Neural progenitor cell (in vitro differentiated cells): ENCODE measurements at regions not wholly inside any gene's neighbourhood (a gene's known extent, or its start where the extent isn't known, plus 50 kb on each side); places are given as distances from the start of the nearest gene placed in this dataset.

Experiments used
- DNase-seq: peaks from one replicate; pipeline ENCODE4 v3.0.0-alpha.2; 2016; ENCODE audit warnings: low spot score
- H2AFZ ChIP-seq: fragments of 200-600 bp; sonication (generic); replicated peaks from 2 replicates; pipeline ENCODE4 v1.6.1; 2016; ENCODE audit warnings: antibody characterized with exemption
- H3F3A ChIP-seq: fragments of 200-600 bp; sonication (generic); 2 replicates; pipeline ENCODE4 v1.6.1; 2016; ENCODE audit warnings: antibody characterized with exemption, low read depth
- H3K27ac ChIP-seq: fragments of 200-600 bp; sonication (generic); 2 replicates; pipeline ENCODE4 v1.5.1; 2016; ENCODE audit warnings: mild to moderate bottlenecking
- H3K27me3 ChIP-seq: fragments of 200-600 bp; sonication (generic); 2 replicates; pipeline ENCODE4 v1.6.1; 2016; ENCODE audit warnings: mild to moderate bottlenecking, moderate library complexity
- H3K36me3 ChIP-seq: fragments of 200-600 bp; sonication (generic); 2 replicates; pipeline ENCODE4 v1.5.1; 2016
- H3K4me1 ChIP-seq: fragments of 200-600 bp; sonication (generic); 2 replicates; pipeline ENCODE4 v1.6.1; 2016; ENCODE audit warnings: mixed run types
- H3K4me2 ChIP-seq: fragments of 200-600 bp; sonication (generic); 2 replicates; pipeline ENCODE4 v1.6.1; 2016
- H3K4me3 ChIP-seq: fragments of 200-600 bp; sonication (generic); 2 replicates; pipeline ENCODE4 v1.5.1; 2016
- H3K79me2 ChIP-seq: fragments of 200-600 bp; sonication (generic); 2 replicates; pipeline ENCODE4 v1.6.1; 2016; ENCODE audit warnings: low read depth
- H3K9ac ChIP-seq: fragments of 200-600 bp; sonication (generic); 2 replicates; pipeline ENCODE4 v1.6.1; 2016
- H3K9me3 ChIP-seq: fragments of 200-600 bp; sonication (generic); 2 replicates; pipeline ENCODE4 v1.5.1; 2016; ENCODE audit warnings: low read depth
- H4K20me1 ChIP-seq: fragments of 200-600 bp; sonication (generic); 2 replicates; pipeline ENCODE4 v1.6.1; 2016; ENCODE audit warnings: low read depth
- H3K27ac Mint-ChIP-seq: 3 replicates; pipeline ENCODE4 v1.8.0; 2021; ENCODE audit warnings: mixed read lengths
- H3K27me3 Mint-ChIP-seq: 2 replicates; pipeline ENCODE4 v1.8.0; 2022; ENCODE audit warnings: low read depth, mild to moderate bottlenecking, inconsistent platforms, moderate library complexity, mixed read lengths; ENCODE audit not compliant: insufficient read depth
- H3K36me3 Mint-ChIP-seq: 3 replicates; pipeline ENCODE4 v1.8.0; 2021; ENCODE audit warnings: mixed read lengths
- H3K4me1 Mint-ChIP-seq: 3 replicates; pipeline ENCODE4 v1.8.0; 2021; ENCODE audit warnings: mixed read lengths
- H3K4me3 Mint-ChIP-seq: 3 replicates; pipeline ENCODE4 v1.8.0; 2021; ENCODE audit warnings: mild to moderate bottlenecking, moderate library complexity, mixed read lengths
- H3K9me3 Mint-ChIP-seq: 3 replicates; pipeline ENCODE4 v1.8.0; 2020; ENCODE audit warnings: mixed read lengths
- CTCF ChIP-seq: fragments of 200-600 bp; sonication (generic); IDR thresholded peaks from 2 replicates; pipeline ENCODE4 v1.5.1; 2017; ENCODE audit warnings: antibody characterized with exemption, mild to moderate bottlenecking
- EZH2 ChIP-seq: fragments of 200-600 bp; sonication (generic); IDR thresholded peaks from 2 replicates; pipeline ENCODE4 v1.6.1; 2017; ENCODE audit warnings: antibody characterized with exemption, mild to moderate bottlenecking, moderate library complexity
- EZH2phosphoT487 ChIP-seq: fragments of 200-600 bp; sonication (generic); IDR thresholded peaks from 2 replicates; pipeline ENCODE4 v1.6.1; 2017; ENCODE audit warnings: antibody characterized with exemption

GRCh38 chr4:148914734-148915133 is 472.5 kb upstream of the NR3C2 start:
- no peaks in the 10 kb centered on the region for H3K9me3 ChIP-seq
- H3F3A ChIP-seq, result no peaks in the 10 kb centered on the region
- H3K4me3 Mint-ChIP-seq, result no peak overlapping the region
- H3K36me3 Mint-ChIP-seq, result no peaks in the 10 kb centered on the region
- no peaks in the 10 kb centered on the region for H4K20me1 ChIP-seq
- H3K9me3 Mint-ChIP-seq, result no peaks in the 10 kb centered on the region
- H3K27ac Mint-ChIP-seq, result no peak overlapping the region
- DNase-seq, result no peak
- H3K4me2 ChIP-seq, result no peak overlapping the region
- H2AFZ ChIP-seq, result no peak overlapping the region
- no peak overlapping the region for H3K9ac ChIP-seq
- TF ChIP-seq CTCF (no peak), EZH2 (no peak), EZH2phosphoT487 (no peak)
- H3K4me3 ChIP-seq, result no peak overlapping the region
- H3K36me3 ChIP-seq, result no peaks in the 10 kb centered on the region
- H3K27me3 Mint-ChIP-seq, result peaks cover 2% of the 10 kb centered on the region
- no peaks in the 10 kb centered on the region for H3K4me1 Mint-ChIP-seq
- no peak overlapping the region for H3K27ac ChIP-seq
- no peaks in the 10 kb centered on the region for H3K4me1 ChIP-seq
- no peaks in the 10 kb centered on the region for H3K79me2 ChIP-seq
- no peaks in the 10 kb centered on the region for H3K27me3 ChIP-seq

GRCh38 chr4:148914301-148914700 is 472.1 kb upstream of the NR3C2 start:
- Mint-ChIP-seq H3K4me1 (no peaks in the 10 kb centered on the region), H3K9me3 (no peaks in the 10 kb centered on the region), H3K4me3 (no peak overlapping the region), H3K36me3 (no peaks in the 10 kb centered on the region), H3K27me3 (peaks cover 2% of the 10 kb centered on the region), H3K27ac (no peak overlapping the region)
- TF ChIP-seq EZH2phosphoT487 (no peak), CTCF (no peak), EZH2 (no peak)
- no peaks in the 10 kb centered on the region for H3K9me3 ChIP-seq
- H2AFZ ChIP-seq, result no peak overlapping the region
- no peak for DNase-seq
- H3K4me3 ChIP-seq, result no peak overlapping the region
- H3K27me3 ChIP-seq, result no peaks in the 10 kb centered on the region
- H4K20me1 ChIP-seq, result no peaks in the 10 kb centered on the region
- H3K9ac ChIP-seq, result no peak overlapping the region
- H3K4me1 ChIP-seq, result no peaks in the 10 kb centered on the region
- no peaks in the 10 kb centered on the region for H3K36me3 ChIP-seq
- H3F3A ChIP-seq, result no peaks in the 10 kb centered on the region
- no peak overlapping the region for H3K4me2 ChIP-seq
- no peaks in the 10 kb centered on the region for H3K79me2 ChIP-seq
- no peak overlapping the region for H3K27ac ChIP-seq

GRCh38 chr4:148903388-148903787 is 461.2 kb upstream of the NR3C2 start:
- H3F3A ChIP-seq, result no peaks in the 10 kb centered on the region
- Mint-ChIP-seq H3K27me3 (no peaks in the 10 kb centered on the region), H3K4me3 (no peak overlapping the region), H3K27ac (no peak overlapping the region), H3K4me1 (no peaks in the 10 kb centered on the region), H3K9me3 (peaks cover 9% of the 10 kb centered on the region), H3K36me3 (no peaks in the 10 kb centered on the region)
- H3K9me3 ChIP-seq, result no peaks in the 10 kb centered on the region
- no peaks in the 10 kb centered on the region for H3K4me1 ChIP-seq
- TF ChIP-seq CTCF (no peak), EZH2 (no peak), EZH2phosphoT487 (no peak)
- DNase-seq, result no peak
- no peak overlapping the region for H3K27ac ChIP-seq
- no peaks in the 10 kb centered on the region for H3K27me3 ChIP-seq
- no peaks in the 10 kb centered on the region for H3K36me3 ChIP-seq
- H4K20me1 ChIP-seq, result no peaks in the 10 kb centered on the region
- no peak overlapping the region for H3K4me2 ChIP-seq
- no peak overlapping the region for H2AFZ ChIP-seq
- no peaks in the 10 kb centered on the region for H3K79me2 ChIP-seq
- H3K4me3 ChIP-seq, result no peak overlapping the region
- no peak overlapping the region for H3K9ac ChIP-seq
